Neuronal stem cell (in vitro differentiated cells): ENCODE measurements at regions not wholly inside any gene's neighbourhood (a gene's known extent, or its start where the extent isn't known, plus 50 kb on each side); places are given as distances from the start of the nearest gene placed in this dataset.

Source experiments
- DNase-seq: peaks from one replicate; pipeline ENCODE4 v3.0.0-alpha.2; 2013; ENCODE audit warnings: low spot score
- H2AFZ ChIP-seq: one replicate; pipeline ENCODE4 v1.6.1; 2013; ENCODE audit warnings: mild to moderate bottlenecking, low read length, inconsistent platforms
- H2AK5ac ChIP-seq: 2 replicates; pipeline ENCODE4 v1.6.1; 2013; ENCODE audit warnings: low read depth, mild to moderate bottlenecking, inconsistent platforms, low read length, moderate library complexity, mixed read lengths
- H2BK120ac ChIP-seq: 2 replicates; pipeline ENCODE4 v1.6.1; 2013; ENCODE audit warnings: low read depth, mild to moderate bottlenecking, inconsistent platforms, low read length, moderate library complexity, mixed read lengths
- H2BK12ac ChIP-seq: one replicate; pipeline ENCODE4 v1.6.1; 2013; ENCODE audit warnings: low read length, inconsistent platforms
- H2BK15ac ChIP-seq: 2 replicates; pipeline ENCODE4 v1.6.1; 2013; ENCODE audit warnings: mild to moderate bottlenecking, low read length, inconsistent platforms, mixed read lengths
- H2BK5ac ChIP-seq: one replicate; pipeline ENCODE4 v1.6.1; 2013; ENCODE audit warnings: inconsistent platforms, mild to moderate bottlenecking, low read length, moderate library complexity
- H3K14ac ChIP-seq: one replicate; pipeline ENCODE4 v1.6.1; 2013; ENCODE audit warnings: low read length, inconsistent platforms
- H3K18ac ChIP-seq: 2 replicates; pipeline ENCODE4 v1.6.1; 2013; ENCODE audit warnings: low read length, inconsistent platforms
- H3K23ac ChIP-seq: 2 replicates; pipeline ENCODE4 v1.6.1; 2013; ENCODE audit warnings: low read depth, mild to moderate bottlenecking, mixed read lengths, low read length, inconsistent platforms; ENCODE audit not compliant: poor library complexity
- H3K27ac ChIP-seq: replicated peaks from 3 replicates; pipeline ENCODE4 v1.5.1; 2013; ENCODE audit warnings: low read length, inconsistent platforms
- H3K27me3 ChIP-seq, 3 experiments: 2 replicates each; pipeline ENCODE4 v1.6.1; 2013; ENCODE audit warnings: low read length in 3 of 3, mild to moderate bottlenecking in 2 of 3, inconsistent platforms in 1 of 3, low read depth in 1 of 3, mixed read lengths in 1 of 3, moderate library complexity in 1 of 3; ENCODE audit not compliant: control insufficient read depth in 3 of 3, insufficient read depth in 3 of 3
- H3K36me3 ChIP-seq, 2 donors: replicated peaks in 1 of 2; 2 replicates each; pipeline ENCODE4 v1.6.1; 2013; ENCODE audit warnings: low read length in 2 of 2; ENCODE audit not compliant: control insufficient read depth in 2 of 2, insufficient read depth in 2 of 2
- H3K4ac ChIP-seq: 2 replicates; pipeline ENCODE4 v1.6.1; 2013; ENCODE audit warnings: inconsistent platforms, mild to moderate bottlenecking, low read length, moderate library complexity
- H3K4me1 ChIP-seq, 2 donors: 1 replicate in 1 of 2; 2 replicates in 1 of 2; pipeline ENCODE4 v1.6.1; 2013; ENCODE audit warnings: low read length in 2 of 2, low read depth in 1 of 2; ENCODE audit not compliant: control insufficient read depth in 2 of 2, insufficient read depth in 1 of 2
- H3K4me2 ChIP-seq: one replicate; pipeline ENCODE4 v1.6.1; 2013; ENCODE audit warnings: mild to moderate bottlenecking, low read length, inconsistent platforms; ENCODE audit not compliant: insufficient read depth, poor library complexity, severe bottlenecking
- H3K4me3 ChIP-seq, 2 donors: 2 replicates each; pipeline ENCODE4 v1.5.1; 2013; ENCODE audit warnings: low read length in 2 of 2, mild to moderate bottlenecking in 2 of 2, inconsistent platforms in 1 of 2, moderate library complexity in 1 of 2
- H3K79me1 ChIP-seq: one replicate; pipeline ENCODE4 v1.6.1; 2013; ENCODE audit warnings: low read depth, mild to moderate bottlenecking, inconsistent platforms, low read length, moderate library complexity
- H3K9ac ChIP-seq: one replicate; pipeline ENCODE4 v1.6.1; 2013; ENCODE audit warnings: mild to moderate bottlenecking, low read depth, low read length, inconsistent platforms; ENCODE audit not compliant: poor library complexity
- H3K9me3 ChIP-seq, 2 donors: replicated peaks in 1 of 2; 2 replicates each; pipeline versions ENCODE3 to v1.6.1; 2013; ENCODE audit warnings: low read length in 2 of 2, mild to moderate bottlenecking in 2 of 2, inconsistent platforms in 1 of 2, low read depth in 1 of 2, mixed read lengths in 1 of 2, moderate library complexity in 1 of 2; ENCODE audit not compliant: control insufficient read depth in 2 of 2, insufficient read depth in 1 of 2
- H4K8ac ChIP-seq: one replicate; pipeline ENCODE4 v1.6.1; 2013; ENCODE audit warnings: low read depth, mild to moderate bottlenecking, inconsistent platforms, low read length, moderate library complexity
- H4K91ac ChIP-seq: one replicate; pipeline ENCODE4 v1.6.1; 2013; ENCODE audit warnings: low read length, low read depth, mild to moderate bottlenecking, inconsistent platforms; ENCODE audit not compliant: poor library complexity
- WGBS, 2 donors: extraction: QIAGEN DNeasy Blood & Tissue Kit; methylation state at CpG; one replicate each; pipeline ENCODE4 v1.1.7; 2013; ENCODE audit warnings: missing lambda C conversion rate in 2 of 2, mixed read lengths in 1 of 2; ENCODE audit not compliant: insufficient read length in 2 of 2, insufficient replicate concordance in 1 of 2; ENCODE audit errors: extremely low coverage in 2 of 2; 5-methylcytosine and 5-hydroxymethylcytosine counted together

DNA sequence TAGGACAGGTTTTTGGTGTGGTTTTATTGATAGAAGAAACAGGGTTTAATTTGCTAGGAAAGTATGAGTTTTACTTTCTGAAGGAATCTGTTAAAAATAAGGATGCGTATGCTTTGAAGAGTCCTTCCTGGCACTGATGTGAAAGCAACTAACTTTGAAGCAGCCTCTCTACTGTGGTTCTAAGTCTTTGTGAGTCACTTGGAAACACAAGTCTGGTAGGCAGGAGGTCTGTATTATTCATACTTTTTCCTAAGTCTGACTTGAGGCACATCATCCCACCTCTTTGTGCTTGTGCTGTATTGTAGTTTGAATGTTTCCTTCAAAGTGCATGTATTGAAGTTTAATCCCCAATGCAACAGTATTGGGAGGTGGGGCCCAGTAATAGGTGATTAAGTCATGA, 129.0 kb downstream of the TAF11L14 start:
- H3K4me1 ChIP-seq: no peaks in the 10 kb centered on the region
- H3K27me3 ChIP-seq: no peaks in the 10 kb centered on the region
- H2BK5ac ChIP-seq: no peak overlapping the region
- DNase-seq: no peak
- H3K18ac ChIP-seq: no peak overlapping the region
- WGBS, 2 donors: no CpG with 5 or more reads among the region's 1 CpG
- no peak overlapping the region for H2AK5ac ChIP-seq
- H3K9me3 ChIP-seq: no peaks in the 10 kb centered on the region
- H3K4ac ChIP-seq: no peak overlapping the region
- H3K4me2 ChIP-seq: no peak overlapping the region
- H2BK12ac ChIP-seq: no peak overlapping the region
- no peaks in the 10 kb centered on the region for H3K36me3 ChIP-seq
- no peak overlapping the region for H4K91ac ChIP-seq
- no peak overlapping the region for H3K4me3 ChIP-seq
- H2AFZ ChIP-seq: no peak overlapping the region
- H3K9ac ChIP-seq: no peak overlapping the region
- no peak overlapping the region for H2BK120ac ChIP-seq
- no peak overlapping the region for H3K14ac ChIP-seq
- H2BK15ac ChIP-seq: no peak overlapping the region
- H3K79me1 ChIP-seq: no peaks in the 10 kb centered on the region
- H3K27ac ChIP-seq: no peak overlapping the region
- no peak overlapping the region for H3K23ac ChIP-seq
- H4K8ac ChIP-seq: no peak overlapping the region

- H2BK12ac ChIP-seq: no peak overlapping the region
- no peak overlapping the region for H2BK15ac ChIP-seq
- no peaks in the 10 kb centered on the region for H3K27me3 ChIP-seq
- no peak overlapping the region for H3K4ac ChIP-seq
- H3K79me1 ChIP-seq: no peaks in the 10 kb centered on the region
- no peak overlapping the region for H3K4me2 ChIP-seq
- H2BK5ac ChIP-seq: no peak overlapping the region
- no peaks in the 10 kb centered on the region for H3K9me3 ChIP-seq
- WGBS, 2 donors: no CpG with 5 or more reads among the region's 2 CpGs
- H3K18ac ChIP-seq: no peak overlapping the region
- H3K23ac ChIP-seq: no peak overlapping the region
- H2AFZ ChIP-seq: no peak overlapping the region
- no peaks in the 10 kb centered on the region for H3K4me1 ChIP-seq
- no peak overlapping the region for H2BK120ac ChIP-seq
- H4K91ac ChIP-seq: no peak overlapping the region
- H3K4me3 ChIP-seq: no peak overlapping the region
- no peaks in the 10 kb centered on the region for H3K36me3 ChIP-seq
- H4K8ac ChIP-seq: no peak overlapping the region
- no peak overlapping the region for H3K9ac ChIP-seq
- H2AK5ac ChIP-seq: no peak overlapping the region
- no peak overlapping the region for H3K14ac ChIP-seq
- no peak overlapping the region for H3K27ac ChIP-seq
- DNase-seq: no peak
These were observed 131.8 kb downstream of the TAF11L14 start for GRCh38 chr5:17766031-17766430.

DNA sequence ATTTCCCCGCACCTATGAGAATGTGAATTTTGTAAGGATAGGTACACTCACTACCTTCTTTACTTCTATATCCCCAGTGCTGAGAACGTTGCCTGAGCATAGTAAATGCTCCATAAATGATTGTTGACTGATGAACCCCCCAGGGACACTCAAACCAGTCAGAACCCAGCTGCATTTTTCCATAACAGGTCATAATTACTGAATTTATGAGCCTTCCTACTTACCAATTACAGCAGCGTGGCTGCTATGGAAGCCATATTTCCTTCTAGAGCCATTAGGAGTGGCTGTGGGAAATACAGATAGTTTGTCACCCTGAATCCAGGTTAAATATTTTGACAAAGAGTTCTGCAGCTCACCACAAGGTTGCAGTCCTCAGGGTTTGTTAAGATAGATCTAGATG, 135.0 kb downstream of the TAF11L14 start:
- no peak overlapping the region for H4K91ac ChIP-seq
- no peaks in the 10 kb centered on the region for H3K79me1 ChIP-seq
- no peak overlapping the region for H3K27ac ChIP-seq
- no peak overlapping the region for H2BK12ac ChIP-seq
- no peak overlapping the region for H3K4me3 ChIP-seq
- WGBS, 2 donors: no CpG with 5 or more reads among the region's 3 CpGs
- DNase-seq: no peak
- H2AK5ac ChIP-seq: no peak overlapping the region
- no peak overlapping the region for H2BK5ac ChIP-seq
- H2AFZ ChIP-seq: no peak overlapping the region
- H3K14ac ChIP-seq: no peak overlapping the region
- no peak overlapping the region for H2BK120ac ChIP-seq
- no peak overlapping the region for H2BK15ac ChIP-seq
- no peaks in the 10 kb centered on the region for H3K36me3 ChIP-seq
- H4K8ac ChIP-seq: no peak overlapping the region
- H3K9ac ChIP-seq: no peak overlapping the region
- no peak overlapping the region for H3K4ac ChIP-seq
- H3K4me2 ChIP-seq: no peak overlapping the region
- no peak overlapping the region for H3K18ac ChIP-seq
- H3K9me3 ChIP-seq: peaks cover 0 to 3% of the 10 kb centered on the region in 2 donors
- H3K27me3 ChIP-seq: no peaks in the 10 kb centered on the region
- no peak overlapping the region for H3K23ac ChIP-seq
- no peaks in the 10 kb centered on the region for H3K4me1 ChIP-seq

GRCh38 chr5:17772232-17772631, 138.0 kb downstream of the TAF11L14 start:
- H2BK5ac ChIP-seq: no peak overlapping the region
- H3K18ac ChIP-seq: peak overlapping the region; percentile 65
- H2AFZ ChIP-seq: no peak overlapping the region
- no peak overlapping the region for H3K4ac ChIP-seq
- H2BK120ac ChIP-seq: no peak overlapping the region
- no peak for DNase-seq
- no peaks in the 10 kb centered on the region for H3K79me1 ChIP-seq
- no peak overlapping the region for H2BK15ac ChIP-seq
- H3K36me3 ChIP-seq: no peaks in the 10 kb centered on the region
- H2BK12ac ChIP-seq: no peak overlapping the region
- H3K23ac ChIP-seq: no peak overlapping the region
- H3K9me3 ChIP-seq: peaks cover 0 to 3% of the 10 kb centered on the region in 2 donors
- no peak overlapping the region for H3K9ac ChIP-seq
- H3K4me3 ChIP-seq: no peak overlapping the region
- no peak overlapping the region for H3K14ac ChIP-seq
- no peak overlapping the region for H4K8ac ChIP-seq
- H3K4me2 ChIP-seq: no peak overlapping the region
- WGBS, 2 donors: no CpG with 5 or more reads among the region's 6 CpGs
- H4K91ac ChIP-seq: no peak overlapping the region
- H3K27ac ChIP-seq: no peak overlapping the region
- no peak overlapping the region for H2AK5ac ChIP-seq
- H3K4me1 ChIP-seq: no peaks in the 10 kb centered on the region
- H3K27me3 ChIP-seq: no peaks in the 10 kb centered on the region
